GM12891 (cell line): ENCODE measurements at regions not wholly inside any gene's neighbourhood (a gene's known extent, or its start where the extent isn't known, plus 50 kb on each side); places are given as distances from the start of the nearest gene placed in this dataset.

Source experiments
- DNase-seq: peaks from one replicate; pipeline ENCODE4 v3.0.0; 2011; ENCODE audit warnings: low spot score; ENCODE audit not compliant: insufficient read length
- FAIRE-seq: peaks from 2 replicates; lab custom pipeline; 2011; peaks lifted over from hg19 to GRCh38; lab: Jason Lieb, UNC
- PAX5 ChIP-seq: IDR thresholded peaks from 2 replicates; pipeline ENCODE4 v1.6.1; 2011; ENCODE audit warnings: low read length, moderate library complexity, mild to moderate bottlenecking; ENCODE audit not compliant: insufficient read depth, severe bottlenecking
- POLR2A ChIP-seq: IDR thresholded peaks from 2 replicates; pipeline ENCODE4 v1.6.1; 2011; ENCODE audit warnings: low read depth, low read length, control low read depth
- POLR2AphosphoS5 ChIP-seq: IDR thresholded peaks from 2 replicates; pipeline ENCODE4 v1.6.1; 2011; ENCODE audit warnings: low read depth, low read length, control low read depth
- POU2F2 ChIP-seq: IDR thresholded peaks from 2 replicates; pipeline ENCODE4 v1.6.1; 2011; ENCODE audit warnings: low read depth, mild to moderate bottlenecking, control low read depth, low read length, moderate library complexity
- SPI1 ChIP-seq: IDR thresholded peaks from 2 replicates; pipeline ENCODE4 v1.6.1; 2011; ENCODE audit warnings: low read depth, low read length, control low read depth
- TAF1 ChIP-seq: IDR thresholded peaks from 2 replicates; pipeline ENCODE4 v1.6.1; 2011; ENCODE audit warnings: low read depth, low read length, control low read depth

GRCh38 chr3:56855856-56856512 lies 54.2 kb upstream of the ARHGEF3 start:
- DNase-seq: no peak
- TF ChIP-seq PAX5 (no peak), POU2F2 (no peak), TAF1 (no peak), POLR2AphosphoS5 (no peak), SPI1 (no peak)
- FAIRE-seq: no peak

- FAIRE-seq (no peak), DNase-seq (no peak)
- no peak for TF ChIP-seq POU2F2
- TF ChIP-seq SPI1: no peak
- TF ChIP-seq POLR2AphosphoS5: no peak
- TF ChIP-seq TAF1: no peak
- TF ChIP-seq POLR2A: no peak
- no peak for TF ChIP-seq PAX5
Observed at GRCh38 chr3:56854856-56855611, 53.3 kb upstream of the ARHGEF3 start.

DNA sequence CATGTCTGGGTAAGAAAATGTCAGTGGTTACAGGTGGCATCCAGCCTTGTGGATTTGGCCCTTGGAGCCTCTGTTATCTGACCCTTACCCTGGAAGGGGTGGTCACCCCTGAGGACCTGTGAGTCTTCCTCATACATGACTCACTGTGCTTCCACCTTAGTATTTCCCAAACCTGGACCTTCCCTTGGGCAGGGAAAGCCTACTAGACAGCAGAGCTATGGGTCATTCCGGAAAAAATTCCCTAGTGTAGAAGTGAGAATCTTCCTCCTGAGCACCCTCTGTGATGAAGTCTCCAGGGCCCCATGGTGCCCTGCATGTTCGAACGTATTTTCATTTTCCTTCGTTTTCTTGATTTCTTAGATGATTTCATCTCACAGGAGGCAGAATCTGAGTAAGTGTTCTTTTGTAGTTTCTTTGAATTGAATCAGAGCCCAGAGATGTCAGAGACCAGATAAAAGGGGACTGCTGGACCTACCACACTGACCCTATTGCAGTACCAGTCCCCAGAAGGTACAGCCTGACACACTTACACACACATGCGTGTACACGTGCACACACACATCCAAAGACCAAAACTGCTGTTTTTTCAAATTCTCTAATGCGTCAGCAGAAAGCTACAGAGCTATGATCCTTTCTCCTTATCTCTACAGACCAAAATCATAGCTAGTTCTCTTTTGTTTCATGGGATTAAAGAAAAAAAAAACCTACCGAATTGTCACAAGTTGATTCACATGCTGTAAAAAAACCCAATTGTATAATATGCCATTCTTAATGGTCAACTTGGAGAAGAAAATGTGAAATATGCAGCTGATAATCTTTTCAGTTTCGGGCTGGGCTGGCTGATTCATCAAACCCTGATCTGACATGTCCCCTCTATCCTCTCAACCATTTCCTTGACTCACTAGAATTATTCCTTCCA lies 50.5 kb upstream of the ARHGEF3 start:
- FAIRE-seq (no peak), DNase-seq (no peak)
- no peak for TF ChIP-seq PAX5
- TF ChIP-seq POLR2AphosphoS5: no peak
- no peak for TF ChIP-seq POU2F2
- no peak for TF ChIP-seq POLR2A
- TF ChIP-seq TAF1: no peak
- no peak for TF ChIP-seq SPI1
